Chondrocyte (in vitro differentiated cells): ENCODE measurements at regions not wholly inside any gene's neighbourhood (a gene's known extent, or its start where the extent isn't known, plus 50 kb on each side); places are given as distances from the start of the nearest gene placed in this dataset.
A peak's percentile ranks its signal among the peaks of the same experiment; 100 is the strongest.

Experiments used
- DNase-seq: peaks from one replicate; pipeline ENCODE4 v3.0.0; 2021; ENCODE audit warnings: mixed read lengths, low spot score
- H3K27ac Mint-ChIP-seq: one replicate; pipeline ENCODE4 v1.8.0; 2021; ENCODE audit warnings: mild to moderate bottlenecking, moderate library complexity, mixed read lengths; ENCODE audit not compliant: unreplicated experiment
- H3K27me3 Mint-ChIP-seq: 2 replicates; pipeline ENCODE4 v1.8.0; 2021; ENCODE audit warnings: low read depth, mixed read lengths
- H3K36me3 Mint-ChIP-seq: 2 replicates; pipeline ENCODE4 v1.8.0; 2021; ENCODE audit warnings: low read depth, mixed read lengths
- H3K4me1 Mint-ChIP-seq: 2 replicates; pipeline ENCODE4 v1.8.0; 2021; ENCODE audit warnings: low read depth, mild to moderate bottlenecking, mixed read lengths
- H3K4me3 Mint-ChIP-seq: one replicate; pipeline ENCODE4 v1.8.0; 2021; ENCODE audit warnings: mild to moderate bottlenecking, moderate library complexity, mixed read lengths; ENCODE audit not compliant: unreplicated experiment
- H3K9me3 Mint-ChIP-seq: 2 replicates; pipeline ENCODE4 v1.8.0; 2021; ENCODE audit warnings: low read depth, mixed read lengths
- CTCF ChIP-seq: fragments of 200-600 bp; sonication (generic); IDR thresholded peaks from 2 replicates; pipeline ENCODE4 v1.5.0; 2021; ENCODE audit warnings: antibody characterized with exemption, mild to moderate bottlenecking, moderate library complexity

GRCh38 chr7:10085231-10085630, 888.4 kb upstream of the PHF14 start:
- Mint-ChIP-seq H3K9me3 (peaks cover 3% of the 10 kb centered on the region), H3K36me3 (no peaks in the 10 kb centered on the region), H3K4me1 (no peaks in the 10 kb centered on the region), H3K4me3 (no peak overlapping the region), H3K27ac (no peak overlapping the region), H3K27me3 (no peaks in the 10 kb centered on the region)
- DNase-seq = peak; percentile 36
- no peak for TF ChIP-seq CTCF

DNA sequence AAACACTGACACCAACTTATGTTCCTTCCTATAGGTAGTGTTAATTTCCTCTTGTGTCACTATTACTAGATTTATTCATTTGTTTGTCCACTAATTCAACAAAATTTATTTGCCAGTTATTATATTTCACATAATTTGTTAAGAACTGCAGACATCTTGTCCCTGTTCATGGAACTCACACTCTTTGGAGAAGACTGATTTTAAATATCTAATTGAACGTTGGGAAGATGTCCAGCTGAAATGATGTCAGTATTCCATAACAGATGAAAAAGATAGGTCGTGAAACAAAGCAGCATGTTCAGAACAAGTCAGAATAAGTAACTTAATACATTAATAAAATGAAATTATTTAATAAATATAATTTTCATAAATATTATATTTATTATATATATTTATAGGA, 873.1 kb upstream of the PHF14 start:
- H3K4me3 Mint-ChIP-seq = no peak overlapping the region
- no peaks in the 10 kb centered on the region for H3K27me3 Mint-ChIP-seq
- no peaks in the 10 kb centered on the region for H3K36me3 Mint-ChIP-seq
- no peak overlapping the region for H3K27ac Mint-ChIP-seq
- no peaks in the 10 kb centered on the region for H3K4me1 Mint-ChIP-seq
- no peak for DNase-seq
- H3K9me3 Mint-ChIP-seq = peaks cover 7% of the 10 kb centered on the region
- no peak for TF ChIP-seq CTCF

DNA sequence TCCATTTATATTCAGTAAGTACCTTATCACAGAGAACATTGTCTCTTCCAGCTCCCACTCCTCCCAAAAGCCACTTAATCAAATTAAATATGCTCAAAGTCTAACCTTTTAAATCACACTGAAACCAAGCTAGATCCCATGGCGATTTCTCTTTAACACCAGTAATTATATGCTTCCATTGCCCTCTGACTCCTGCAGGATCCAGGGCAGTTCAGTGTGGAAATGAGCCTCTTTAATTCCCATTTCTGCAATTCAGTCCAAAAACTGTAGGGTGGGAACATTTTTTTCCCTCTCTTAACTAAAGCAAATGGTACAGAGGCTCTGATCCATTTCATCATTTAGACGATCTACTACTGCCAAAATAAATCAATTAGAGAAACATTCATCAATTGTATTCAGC, 872.3 kb upstream of the PHF14 start:
- H3K4me3 Mint-ChIP-seq = no peak overlapping the region
- TF ChIP-seq CTCF = no peak
- H3K4me1 Mint-ChIP-seq = no peaks in the 10 kb centered on the region
- H3K27me3 Mint-ChIP-seq = no peaks in the 10 kb centered on the region
- no peak overlapping the region for H3K27ac Mint-ChIP-seq
- no peaks in the 10 kb centered on the region for H3K36me3 Mint-ChIP-seq
- DNase-seq = no peak
- peaks cover 7% of the 10 kb centered on the region for H3K9me3 Mint-ChIP-seq

DNA sequence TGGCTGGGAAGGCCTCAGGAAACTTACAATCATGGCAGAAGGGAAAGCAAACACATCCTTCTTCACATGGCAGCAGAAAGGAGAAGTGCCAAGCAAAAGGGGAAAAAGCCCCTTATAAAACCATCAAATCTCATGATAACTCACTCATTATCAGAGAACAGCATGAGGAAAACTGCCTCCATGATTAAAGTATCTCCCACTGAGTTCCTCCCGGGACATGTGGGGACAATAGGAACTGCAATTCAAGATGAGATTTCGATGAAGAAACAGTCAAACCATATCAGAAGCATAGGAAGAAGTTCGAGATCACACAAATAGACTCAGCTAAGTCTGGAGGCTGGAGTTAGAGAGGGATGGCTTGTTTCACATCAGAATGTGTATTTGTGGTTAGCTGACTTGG, 869.4 kb upstream of the PHF14 start:
- Mint-ChIP-seq H3K27ac (no peak overlapping the region), H3K36me3 (no peaks in the 10 kb centered on the region), H3K9me3 (peaks cover 7% of the 10 kb centered on the region), H3K4me1 (no peaks in the 10 kb centered on the region), H3K4me3 (no peak overlapping the region), H3K27me3 (no peaks in the 10 kb centered on the region)
- no peak for TF ChIP-seq CTCF
- no peak for DNase-seq

GRCh38 chr7:10106609-10107008, 867.1 kb upstream of the PHF14 start:
- Mint-ChIP-seq H3K27me3 (no peaks in the 10 kb centered on the region), H3K27ac (no peak overlapping the region), H3K36me3 (no peaks in the 10 kb centered on the region), H3K4me3 (no peak overlapping the region), H3K4me1 (no peaks in the 10 kb centered on the region), H3K9me3 (peaks cover 7% of the 10 kb centered on the region)
- DNase-seq = no peak
- no peak for TF ChIP-seq CTCF
